Kidney (tissue), 13 donors: ENCODE measurements at regions not wholly inside any gene's neighbourhood (a gene's known extent, or its start where the extent isn't known, plus 50 kb on each side); places are given as distances from the start of the nearest gene placed in this dataset.
A peak's percentile ranks its signal among the peaks of the same experiment; 100 is the strongest.
"Not testable (repeated sequence)": the region's sequence is repeated elsewhere in the genome, so short reads cannot be mapped to it uniquely, and the experiment has no call there.

Experiments
- DNase-seq, 5 donors: peaks; one replicate each; pipeline ENCODE4 v3.0.0-alpha.2; 2013 to 2020
- FAIRE-seq: peaks from 2 replicates; lab custom pipeline; 2012; peaks lifted over from hg19 to GRCh38; lab: Jason Lieb, UNC
- H3K27ac ChIP-seq, 2 donors: one replicate each; pipeline ENCODE4 v1.7.0; 2013; ENCODE audit warnings: low read depth in 2 of 2, low read length in 2 of 2, inconsistent platforms in 1 of 2
- H3K27me3 ChIP-seq: one replicate; pipeline ENCODE4 v1.7.1; 2013; ENCODE audit warnings: low read length, inconsistent platforms; ENCODE audit not compliant: control insufficient read depth, insufficient read depth
- H3K36me3 ChIP-seq, 3 donors: one replicate each; pipeline versions ENCODE4 v1.7.0 to v1.7.1; 2013; ENCODE audit warnings: low read length in 3 of 3, control low read depth in 1 of 3, inconsistent platforms in 1 of 3; ENCODE audit not compliant: insufficient read depth in 3 of 3, control insufficient read depth in 2 of 3
- H3K4me1 ChIP-seq, 3 donors: one replicate each; pipeline versions ENCODE4 v1.7.0 to v1.7.1; 2013; ENCODE audit warnings: low read length in 3 of 3, inconsistent platforms in 1 of 3, low read depth in 1 of 3; ENCODE audit not compliant: control insufficient read depth in 2 of 3, insufficient read depth in 2 of 3
- H3K4me3 ChIP-seq, 3 donors: one replicate each; pipeline versions ENCODE4 v1.7.0 to v1.8.1; 2013; ENCODE audit warnings: low read length in 3 of 3, control low read depth in 1 of 3, inconsistent platforms in 1 of 3
- H3K9ac ChIP-seq, 3 donors: one replicate each; pipeline versions ENCODE4 v1.7.0 to v1.7.1; 2013; ENCODE audit warnings: low read length in 3 of 3, control low read depth in 1 of 3, inconsistent platforms in 1 of 3
- H3K9me3 ChIP-seq, 3 donors: one replicate each; pipeline versions ENCODE4 v1.7.0 to v1.7.1; 2013; ENCODE audit warnings: low read length in 3 of 3, control low read depth in 1 of 3, inconsistent platforms in 1 of 3; ENCODE audit not compliant: control insufficient read depth in 2 of 3, insufficient read depth in 1 of 3
- intact Hi-C: fragments of 100-400 bp; cut with DNase I; formaldehyde crosslinking; loops from one replicate; pipeline ENCODE4 v1.11.1; 2022
- TF ChIP-seq, protein P1 (sequence below): IDR thresholded peaks from 3 replicates; pipeline ENCODE4 v1.5.1; 2012; ENCODE audit warnings: mild to moderate bottlenecking, moderate library complexity, borderline replicate concordance; ENCODE audit not compliant: insufficient read depth; ENCODE audit errors: extremely low read depth
- donor health status: control.
- donor health status: control.
- donor health status: control.
- donor health status: control.
- donor health status: control.
- donor health status: DM: yes; HTN: yes; CAD: no.
- donor health status: Normal renal cell carcinoma (clear cell type).

DNA sequence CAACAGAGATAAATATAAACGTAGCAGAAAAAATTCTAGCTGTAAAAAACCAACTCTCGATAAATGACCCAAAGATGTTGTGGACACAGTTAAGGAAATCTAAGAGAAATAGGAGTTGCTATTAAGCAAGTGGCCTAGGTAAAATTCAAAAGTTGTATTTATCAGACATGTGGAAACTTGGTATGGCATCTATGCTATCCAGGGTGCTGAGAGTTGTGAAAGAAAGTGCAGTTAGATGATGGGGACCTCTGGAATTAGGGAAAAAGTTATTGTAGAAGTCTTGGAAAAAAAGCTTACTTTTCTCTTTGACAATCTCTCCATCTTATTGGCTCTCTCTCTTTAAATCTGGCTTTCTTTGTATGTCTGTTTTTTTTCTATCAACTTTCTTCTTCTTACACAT, 1090.9 kb downstream of the TBL1XR1 start:
- H3K4me1 ChIP-seq, result no peaks in the 10 kb centered on the region
- no peaks in the 10 kb centered on the region for H3K27me3 ChIP-seq
- DNase-seq, result no peak
- no peak overlapping the region for H3K9ac ChIP-seq
- no peak overlapping the region for H3K4me3 ChIP-seq
- no peak for FAIRE-seq
- TF ChIP-seq, protein P1, sequence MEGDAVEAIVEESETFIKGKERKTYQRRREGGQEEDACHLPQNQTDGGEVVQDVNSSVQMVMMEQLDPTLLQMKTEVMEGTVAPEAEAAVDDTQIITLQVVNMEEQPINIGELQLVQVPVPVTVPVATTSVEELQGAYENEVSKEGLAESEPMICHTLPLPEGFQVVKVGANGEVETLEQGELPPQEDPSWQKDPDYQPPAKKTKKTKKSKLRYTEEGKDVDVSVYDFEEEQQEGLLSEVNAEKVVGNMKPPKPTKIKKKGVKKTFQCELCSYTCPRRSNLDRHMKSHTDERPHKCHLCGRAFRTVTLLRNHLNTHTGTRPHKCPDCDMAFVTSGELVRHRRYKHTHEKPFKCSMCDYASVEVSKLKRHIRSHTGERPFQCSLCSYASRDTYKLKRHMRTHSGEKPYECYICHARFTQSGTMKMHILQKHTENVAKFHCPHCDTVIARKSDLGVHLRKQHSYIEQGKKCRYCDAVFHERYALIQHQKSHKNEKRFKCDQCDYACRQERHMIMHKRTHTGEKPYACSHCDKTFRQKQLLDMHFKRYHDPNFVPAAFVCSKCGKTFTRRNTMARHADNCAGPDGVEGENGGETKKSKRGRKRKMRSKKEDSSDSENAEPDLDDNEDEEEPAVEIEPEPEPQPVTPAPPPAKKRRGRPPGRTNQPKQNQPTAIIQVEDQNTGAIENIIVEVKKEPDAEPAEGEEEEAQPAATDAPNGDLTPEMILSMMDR, result no peak
- no peak overlapping the region for H3K27ac ChIP-seq
- intact Hi-C loops, result no loop called here
- H3K9me3 ChIP-seq, result no peaks in the 10 kb centered on the region
- H3K36me3 ChIP-seq, result no peaks in the 10 kb centered on the region

DNA sequence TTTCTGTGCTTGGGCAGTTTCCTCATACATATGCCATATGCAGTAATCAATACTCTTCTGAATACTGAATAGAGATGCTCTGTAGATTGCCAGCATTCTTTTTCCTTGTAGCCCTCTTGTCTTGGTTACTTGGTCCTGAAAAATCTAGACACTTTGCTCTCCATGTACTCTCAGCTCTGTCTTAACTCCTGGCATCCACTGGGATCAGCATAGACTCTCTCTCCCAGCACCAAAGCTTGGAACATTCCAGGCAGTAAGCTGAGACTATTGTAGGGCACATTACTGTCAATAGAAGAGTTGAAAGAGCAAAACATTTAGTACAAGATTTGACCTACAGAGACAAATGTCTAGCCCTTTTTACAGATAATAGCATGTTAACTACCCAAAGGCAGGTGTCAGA, 1100.3 kb downstream of the TBL1XR1 start:
- FAIRE-seq, result no peak
- H3K4me1 ChIP-seq, result no peaks in the 10 kb centered on the region
- no peaks in the 10 kb centered on the region for H3K36me3 ChIP-seq
- H3K27me3 ChIP-seq, result no peaks in the 10 kb centered on the region
- H3K9me3 ChIP-seq, result no peaks in the 10 kb centered on the region
- no peak overlapping the region for H3K4me3 ChIP-seq
- DNase-seq, result peak in 2 of 5 donors; percentile 5 to 11
- H3K27ac ChIP-seq, result no peak overlapping the region
- intact Hi-C loops, result no loop called here
- H3K9ac ChIP-seq, result no peak overlapping the region
- TF ChIP-seq, protein P1, result no peak

DNA sequence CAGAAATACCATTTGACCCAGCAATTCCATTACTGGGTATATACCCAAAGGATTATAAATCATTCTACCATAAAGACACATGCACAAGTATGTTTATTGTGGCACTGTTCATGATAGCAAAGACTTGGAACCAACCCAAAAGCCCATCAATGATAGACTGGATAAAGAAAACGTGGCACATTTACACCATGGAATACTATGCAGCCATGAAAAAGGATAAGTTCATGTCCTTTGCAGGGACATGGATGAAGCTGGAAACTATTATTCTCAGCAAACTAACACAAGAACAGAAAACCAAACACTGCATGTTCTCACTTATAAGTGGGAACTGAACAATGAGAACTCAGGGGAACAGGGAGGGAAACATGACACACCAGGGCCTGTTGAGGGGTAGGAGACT, 1103.4 kb downstream of the TBL1XR1 start:
- H3K36me3 ChIP-seq, H3K4me1 ChIP-seq, H3K27ac ChIP-seq, intact Hi-C loops, H3K9me3 ChIP-seq, H3K27me3 ChIP-seq, FAIRE-seq, H3K4me3 ChIP-seq, DNase-seq, H3K9ac ChIP-seq: not testable (repeated sequence)

DNA sequence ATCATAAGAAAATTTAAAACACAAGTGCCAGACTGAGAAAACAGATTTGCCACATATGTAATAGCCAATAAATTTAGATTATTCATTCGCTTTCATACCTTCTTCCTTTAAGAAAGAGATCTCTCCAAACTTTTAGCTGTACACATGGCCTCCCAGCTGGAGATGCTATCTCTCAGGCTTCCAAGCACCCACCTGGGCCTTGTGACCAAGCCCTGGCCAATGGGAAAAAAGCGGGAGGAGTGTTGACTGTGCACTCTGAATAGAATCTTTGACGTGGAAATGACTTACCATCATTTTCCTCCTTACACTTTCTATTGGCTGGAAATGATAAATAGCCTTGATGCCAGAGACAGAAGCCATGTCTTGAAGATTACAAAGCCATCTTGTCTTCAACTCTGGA, 1106.6 kb downstream of the TBL1XR1 start:
- FAIRE-seq (no peak), DNase-seq (no peak)
- intact Hi-C loops, result no loop called here
- Histone ChIP-seq H3K4me3 (no peak overlapping the region), H3K4me1 (no peaks in the 10 kb centered on the region), H3K9ac (no peak overlapping the region), H3K27me3 (no peaks in the 10 kb centered on the region), H3K27ac (no peak overlapping the region), H3K9me3 (no peaks in the 10 kb centered on the region), H3K36me3 (no peaks in the 10 kb centered on the region)
- TF ChIP-seq, protein P1, result no peak
